K562 (cell line): ENCODE measurements at regions not wholly inside any gene's neighbourhood (a gene's known extent, or its start where the extent isn't known, plus 50 kb on each side); places are given as distances from the start of the nearest gene placed in this dataset.

ENCODE experiments used
- MBD2 ChIP-seq: sonication (generic); IDR thresholded peaks from 2 replicates; pipeline ENCODE4 v1.6.1; 2016; ENCODE audit warnings: low read depth, borderline replicate concordance
- SNRNP70 ChIP-seq: fragments of 200-400 bp; formaldehyde crosslinking; optimal IDR thresholded peaks from 2 replicates; pipeline ENCODE3; 2017; ENCODE audit warnings: low read depth, low read length
- TF ChIP-seq, protein P1 (sequence below): fragments of 200-800 bp; sonication (Bioruptor generic); IDR thresholded peaks from 2 replicates; pipeline ENCODE4 v1.6.1; 2017; ENCODE audit warnings: missing genetic modification characterization, missing compliant biosample characterization
- TF ChIP-seq, protein P2 (sequence below), 2 experiments: fragments of 450-650 bp in 1 of 2; sonication (generic) in 1 of 2; formaldehyde crosslinking in 1 of 2; IDR thresholded peaks in 1 of 2; conservative IDR thresholded peaks in 1 of 2; 2 replicates each; pipeline versions ENCODE4 v1.6.1 to v1.8.1; 2016 to 2023; ENCODE audit warnings: mild to moderate bottlenecking in 2 of 2, moderate library complexity in 2 of 2, inconsistent platforms in 1 of 2, missing genetic modification reagents in 1 of 2
- TF ChIP-seq, protein P3 (sequence below): sonication (generic); formaldehyde crosslinking; IDR thresholded peaks from 2 replicates; pipeline ENCODE4 v1.8.0; 2022; ENCODE audit warnings: mild to moderate bottlenecking, low read depth, missing genetic modification reagents
- TF ChIP-seq, protein P4 (sequence below): fragments of 450-650 bp; IDR thresholded peaks from 2 replicates; pipeline ENCODE4 v1.7.1; 2018; ENCODE audit warnings: mild to moderate bottlenecking, low read depth; ENCODE audit not compliant: partially characterized antibody
- TF ChIP-seq, protein P5 (sequence below): fragments of 450-650 bp; IDR thresholded peaks from 2 replicates; pipeline ENCODE4 v1.6.1; 2016; ENCODE audit warnings: mild to moderate bottlenecking, moderate library complexity

DNA sequence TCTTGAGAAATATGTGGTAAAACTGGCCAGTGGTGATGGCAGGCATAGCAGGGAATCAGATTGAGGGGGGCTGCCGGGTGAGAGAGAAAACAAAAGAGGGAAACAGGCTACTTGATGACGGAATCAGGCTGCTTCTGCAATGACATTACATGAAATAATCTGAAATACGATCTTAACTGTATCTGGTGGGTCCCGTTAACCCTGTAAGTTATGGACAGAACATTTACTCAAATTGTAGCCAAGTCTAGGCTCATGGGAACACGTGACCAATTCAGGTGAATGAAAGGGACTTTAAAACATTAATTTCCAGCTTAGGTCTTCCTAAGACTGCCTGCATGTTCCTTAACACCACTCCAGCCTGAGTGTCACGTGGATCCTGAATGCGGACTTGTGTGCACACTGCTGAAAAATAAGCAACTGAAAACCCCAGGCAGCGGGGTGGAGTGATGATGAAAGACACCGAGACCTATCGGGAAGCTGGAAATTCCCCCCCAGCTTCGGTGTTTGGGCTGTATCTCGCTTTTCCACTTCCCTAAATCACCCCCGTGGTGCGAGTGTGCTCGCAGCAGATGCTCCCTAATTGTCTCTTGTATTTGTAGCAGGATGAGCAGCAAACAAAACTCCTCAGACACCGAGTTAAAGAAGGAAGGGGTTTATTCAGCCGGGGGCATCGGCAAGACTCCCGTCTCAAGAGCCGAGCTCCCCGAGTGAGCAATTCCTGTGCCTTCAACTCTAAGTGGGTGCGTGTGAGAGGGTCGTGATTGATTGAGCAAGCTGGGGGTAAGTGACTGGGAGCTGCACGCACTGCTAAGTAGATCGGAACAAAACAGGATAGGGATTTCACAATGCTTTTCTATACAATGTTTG is 145.0 kb upstream of the GRK3 start (continued):
- TF ChIP-seq, protein P1, sequence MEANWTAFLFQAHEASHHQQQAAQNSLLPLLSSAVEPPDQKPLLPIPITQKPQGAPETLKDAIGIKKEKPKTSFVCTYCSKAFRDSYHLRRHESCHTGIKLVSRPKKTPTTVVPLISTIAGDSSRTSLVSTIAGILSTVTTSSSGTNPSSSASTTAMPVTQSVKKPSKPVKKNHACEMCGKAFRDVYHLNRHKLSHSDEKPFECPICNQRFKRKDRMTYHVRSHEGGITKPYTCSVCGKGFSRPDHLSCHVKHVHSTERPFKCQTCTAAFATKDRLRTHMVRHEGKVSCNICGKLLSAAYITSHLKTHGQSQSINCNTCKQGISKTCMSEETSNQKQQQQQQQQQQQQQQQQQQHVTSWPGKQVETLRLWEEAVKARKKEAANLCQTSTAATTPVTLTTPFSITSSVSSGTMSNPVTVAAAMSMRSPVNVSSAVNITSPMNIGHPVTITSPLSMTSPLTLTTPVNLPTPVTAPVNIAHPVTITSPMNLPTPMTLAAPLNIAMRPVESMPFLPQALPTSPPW (CRISPR knock-in tag): peak; percentile 69
- TF ChIP-seq, protein P2, sequence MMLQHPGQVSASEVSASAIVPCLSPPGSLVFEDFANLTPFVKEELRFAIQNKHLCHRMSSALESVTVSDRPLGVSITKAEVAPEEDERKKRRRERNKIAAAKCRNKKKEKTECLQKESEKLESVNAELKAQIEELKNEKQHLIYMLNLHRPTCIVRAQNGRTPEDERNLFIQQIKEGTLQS (IDR thresholded peaks at IDR 0.05): peak; percentile 70
- TF ChIP-seq, protein P2 (CRISPR knock-in tag; conservative IDR thresholded peaks at IDR 0.05): no peak
- TF ChIP-seq MBD2 (no peak), SNRNP70 (no peak)
- TF ChIP-seq, protein P3, sequence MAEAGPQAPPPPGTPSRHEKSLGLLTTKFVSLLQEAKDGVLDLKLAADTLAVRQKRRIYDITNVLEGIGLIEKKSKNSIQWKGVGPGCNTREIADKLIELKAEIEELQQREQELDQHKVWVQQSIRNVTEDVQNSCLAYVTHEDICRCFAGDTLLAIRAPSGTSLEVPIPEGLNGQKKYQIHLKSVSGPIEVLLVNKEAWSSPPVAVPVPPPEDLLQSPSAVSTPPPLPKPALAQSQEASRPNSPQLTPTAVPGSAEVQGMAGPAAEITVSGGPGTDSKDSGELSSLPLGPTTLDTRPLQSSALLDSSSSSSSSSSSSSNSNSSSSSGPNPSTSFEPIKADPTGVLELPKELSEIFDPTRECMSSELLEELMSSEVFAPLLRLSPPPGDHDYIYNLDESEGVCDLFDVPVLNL (CRISPR knock-in tag): no peak
- TF ChIP-seq, protein P4, sequence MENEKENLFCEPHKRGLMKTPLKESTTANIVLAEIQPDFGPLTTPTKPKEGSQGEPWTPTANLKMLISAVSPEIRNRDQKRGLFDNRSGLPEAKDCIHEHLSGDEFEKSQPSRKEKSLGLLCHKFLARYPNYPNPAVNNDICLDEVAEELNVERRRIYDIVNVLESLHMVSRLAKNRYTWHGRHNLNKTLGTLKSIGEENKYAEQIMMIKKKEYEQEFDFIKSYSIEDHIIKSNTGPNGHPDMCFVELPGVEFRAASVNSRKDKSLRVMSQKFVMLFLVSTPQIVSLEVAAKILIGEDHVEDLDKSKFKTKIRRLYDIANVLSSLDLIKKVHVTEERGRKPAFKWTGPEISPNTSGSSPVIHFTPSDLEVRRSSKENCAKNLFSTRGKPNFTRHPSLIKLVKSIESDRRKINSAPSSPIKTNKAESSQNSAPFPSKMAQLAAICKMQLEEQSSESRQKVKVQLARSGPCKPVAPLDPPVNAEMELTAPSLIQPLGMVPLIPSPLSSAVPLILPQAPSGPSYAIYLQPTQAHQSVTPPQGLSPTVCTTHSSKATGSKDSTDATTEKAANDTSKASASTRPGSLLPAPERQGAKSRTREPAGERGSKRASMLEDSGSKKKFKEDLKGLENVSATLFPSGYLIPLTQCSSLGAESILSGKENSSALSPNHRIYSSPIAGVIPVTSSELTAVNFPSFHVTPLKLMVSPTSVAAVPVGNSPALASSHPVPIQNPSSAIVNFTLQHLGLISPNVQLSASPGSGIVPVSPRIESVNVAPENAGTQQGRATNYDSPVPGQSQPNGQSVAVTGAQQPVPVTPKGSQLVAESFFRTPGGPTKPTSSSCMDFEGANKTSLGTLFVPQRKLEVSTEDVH: no peak
- TF ChIP-seq, protein P5, sequence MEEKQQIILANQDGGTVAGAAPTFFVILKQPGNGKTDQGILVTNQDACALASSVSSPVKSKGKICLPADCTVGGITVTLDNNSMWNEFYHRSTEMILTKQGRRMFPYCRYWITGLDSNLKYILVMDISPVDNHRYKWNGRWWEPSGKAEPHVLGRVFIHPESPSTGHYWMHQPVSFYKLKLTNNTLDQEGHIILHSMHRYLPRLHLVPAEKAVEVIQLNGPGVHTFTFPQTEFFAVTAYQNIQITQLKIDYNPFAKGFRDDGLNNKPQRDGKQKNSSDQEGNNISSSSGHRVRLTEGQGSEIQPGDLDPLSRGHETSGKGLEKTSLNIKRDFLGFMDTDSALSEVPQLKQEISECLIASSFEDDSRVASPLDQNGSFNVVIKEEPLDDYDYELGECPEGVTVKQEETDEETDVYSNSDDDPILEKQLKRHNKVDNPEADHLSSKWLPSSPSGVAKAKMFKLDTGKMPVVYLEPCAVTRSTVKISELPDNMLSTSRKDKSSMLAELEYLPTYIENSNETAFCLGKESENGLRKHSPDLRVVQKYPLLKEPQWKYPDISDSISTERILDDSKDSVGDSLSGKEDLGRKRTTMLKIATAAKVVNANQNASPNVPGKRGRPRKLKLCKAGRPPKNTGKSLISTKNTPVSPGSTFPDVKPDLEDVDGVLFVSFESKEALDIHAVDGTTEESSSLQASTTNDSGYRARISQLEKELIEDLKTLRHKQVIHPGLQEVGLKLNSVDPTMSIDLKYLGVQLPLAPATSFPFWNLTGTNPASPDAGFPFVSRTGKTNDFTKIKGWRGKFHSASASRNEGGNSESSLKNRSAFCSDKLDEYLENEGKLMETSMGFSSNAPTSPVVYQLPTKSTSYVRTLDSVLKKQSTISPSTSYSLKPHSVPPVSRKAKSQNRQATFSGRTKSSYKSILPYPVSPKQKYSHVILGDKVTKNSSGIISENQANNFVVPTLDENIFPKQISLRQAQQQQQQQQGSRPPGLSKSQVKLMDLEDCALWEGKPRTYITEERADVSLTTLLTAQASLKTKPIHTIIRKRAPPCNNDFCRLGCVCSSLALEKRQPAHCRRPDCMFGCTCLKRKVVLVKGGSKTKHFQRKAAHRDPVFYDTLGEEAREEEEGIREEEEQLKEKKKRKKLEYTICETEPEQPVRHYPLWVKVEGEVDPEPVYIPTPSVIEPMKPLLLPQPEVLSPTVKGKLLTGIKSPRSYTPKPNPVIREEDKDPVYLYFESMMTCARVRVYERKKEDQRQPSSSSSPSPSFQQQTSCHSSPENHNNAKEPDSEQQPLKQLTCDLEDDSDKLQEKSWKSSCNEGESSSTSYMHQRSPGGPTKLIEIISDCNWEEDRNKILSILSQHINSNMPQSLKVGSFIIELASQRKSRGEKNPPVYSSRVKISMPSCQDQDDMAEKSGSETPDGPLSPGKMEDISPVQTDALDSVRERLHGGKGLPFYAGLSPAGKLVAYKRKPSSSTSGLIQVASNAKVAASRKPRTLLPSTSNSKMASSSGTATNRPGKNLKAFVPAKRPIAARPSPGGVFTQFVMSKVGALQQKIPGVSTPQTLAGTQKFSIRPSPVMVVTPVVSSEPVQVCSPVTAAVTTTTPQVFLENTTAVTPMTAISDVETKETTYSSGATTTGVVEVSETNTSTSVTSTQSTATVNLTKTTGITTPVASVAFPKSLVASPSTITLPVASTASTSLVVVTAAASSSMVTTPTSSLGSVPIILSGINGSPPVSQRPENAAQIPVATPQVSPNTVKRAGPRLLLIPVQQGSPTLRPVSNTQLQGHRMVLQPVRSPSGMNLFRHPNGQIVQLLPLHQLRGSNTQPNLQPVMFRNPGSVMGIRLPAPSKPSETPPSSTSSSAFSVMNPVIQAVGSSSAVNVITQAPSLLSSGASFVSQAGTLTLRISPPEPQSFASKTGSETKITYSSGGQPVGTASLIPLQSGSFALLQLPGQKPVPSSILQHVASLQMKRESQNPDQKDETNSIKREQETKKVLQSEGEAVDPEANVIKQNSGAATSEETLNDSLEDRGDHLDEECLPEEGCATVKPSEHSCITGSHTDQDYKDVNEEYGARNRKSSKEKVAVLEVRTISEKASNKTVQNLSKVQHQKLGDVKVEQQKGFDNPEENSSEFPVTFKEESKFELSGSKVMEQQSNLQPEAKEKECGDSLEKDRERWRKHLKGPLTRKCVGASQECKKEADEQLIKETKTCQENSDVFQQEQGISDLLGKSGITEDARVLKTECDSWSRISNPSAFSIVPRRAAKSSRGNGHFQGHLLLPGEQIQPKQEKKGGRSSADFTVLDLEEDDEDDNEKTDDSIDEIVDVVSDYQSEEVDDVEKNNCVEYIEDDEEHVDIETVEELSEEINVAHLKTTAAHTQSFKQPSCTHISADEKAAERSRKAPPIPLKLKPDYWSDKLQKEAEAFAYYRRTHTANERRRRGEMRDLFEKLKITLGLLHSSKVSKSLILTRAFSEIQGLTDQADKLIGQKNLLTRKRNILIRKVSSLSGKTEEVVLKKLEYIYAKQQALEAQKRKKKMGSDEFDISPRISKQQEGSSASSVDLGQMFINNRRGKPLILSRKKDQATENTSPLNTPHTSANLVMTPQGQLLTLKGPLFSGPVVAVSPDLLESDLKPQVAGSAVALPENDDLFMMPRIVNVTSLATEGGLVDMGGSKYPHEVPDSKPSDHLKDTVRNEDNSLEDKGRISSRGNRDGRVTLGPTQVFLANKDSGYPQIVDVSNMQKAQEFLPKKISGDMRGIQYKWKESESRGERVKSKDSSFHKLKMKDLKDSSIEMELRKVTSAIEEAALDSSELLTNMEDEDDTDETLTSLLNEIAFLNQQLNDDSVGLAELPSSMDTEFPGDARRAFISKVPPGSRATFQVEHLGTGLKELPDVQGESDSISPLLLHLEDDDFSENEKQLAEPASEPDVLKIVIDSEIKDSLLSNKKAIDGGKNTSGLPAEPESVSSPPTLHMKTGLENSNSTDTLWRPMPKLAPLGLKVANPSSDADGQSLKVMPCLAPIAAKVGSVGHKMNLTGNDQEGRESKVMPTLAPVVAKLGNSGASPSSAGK: peak; percentile 61
